ENCODE measurements at regions not wholly inside any gene's neighbourhood (a gene's known extent, or its start where the extent isn't known, plus 50 kb on each side); places are given as distances from the start of the nearest gene placed in this dataset.

GRCh38 chr16:79769928-79770243, 169.3 kb upstream of the MAF start:
- BruUV-seq (replicated peaks): no TSS peak
- POLR2A ChIA-PET: interaction anchor here (0.7 to 1.0 kb wide), 3 partner anchors 8 to 83 kb away, joined by 3 to 4 read pairs (median 3); no protein-coding TSS in a partner anchor
- H3K4me1 ChIP-seq: peaks cover 44% of the 10 kb centered on the region

GRCh38 chr16:79769270-79769927, 168.9 kb upstream of the MAF start:
- Mint-ChIP-seq H3K27ac (ENCODE audit: unreplicated experiment) (peak overlapping the region; percentile 99), H3K36me3 (ENCODE audit: insufficient read depth, unreplicated experiment) (peaks cover 14% of the 10 kb centered on the region), H3K9me3 (ENCODE audit: unreplicated experiment) (no peaks in the 10 kb centered on the region), H3K27me3 (ENCODE audit: insufficient read depth, unreplicated experiment) (no peaks in the 10 kb centered on the region), H3K4me1 (ENCODE audit: low read depth, unreplicated experiment) (peaks cover 35% of the 10 kb centered on the region), H3K4me3 (ENCODE audit: unreplicated experiment) (peak overlapping the region; percentile 88)
- Histone ChIP-seq H3K27me3 (replicated peaks; ENCODE audit: control insufficient read depth, insufficient read depth, low read length) (no peaks in the 10 kb centered on the region), H3K4me1 (peaks cover 44% of the 10 kb centered on the region), H3K36me3 (ENCODE audit: control insufficient read depth, insufficient read depth, low read length) (no peaks in the 10 kb centered on the region), H3K9me3 (no peaks in the 10 kb centered on the region), H3K4me3 (ENCODE audit: low read depth, low read length) (no peak overlapping the region)
- intact Hi-C loops (cut with micrococcal nuclease; ENCODE audit: unreplicated experiment): loop anchor here (2.0 to 5.0 kb wide), 2 partner anchors 127 to 693 kb away; no protein-coding TSS in a partner anchor
- ChIA-PET POLR2A (no interaction called here), CTCF (interaction anchor here (0.9 to 2.5 kb wide), 2 partner anchors 315 to 1529 kb away, joined by 4 to 16 read pairs; no protein-coding TSS in a partner anchor)
- TSS peak; percentile 34 for BruUV-seq (replicated peaks)
- TF ChIP-seq CTCF (IDR thresholded peaks at IDR 0.05; ENCODE audit: insufficient read depth in 1 of 2, low read depth in 1 of 2, low read length in 1 of 2, severe bottlenecking in 1 of 2, unreplicated experiment in 1 of 2): no peak
- DNase-seq: no peak

More at GRCh38 chr16:79769928-79770243, 169.3 kb upstream of the MAF start:
- intact Hi-C loops (cut with micrococcal nuclease; ENCODE audit: unreplicated experiment): loop anchor here (1.0 to 10.0 kb wide), 5 partner anchors 11 to 692 kb away; no protein-coding TSS in a partner anchor
- Mint-ChIP-seq H3K27ac (ENCODE audit: unreplicated experiment) (peak overlapping the region; percentile 99), H3K27me3 (ENCODE audit: insufficient read depth, unreplicated experiment) (no peaks in the 10 kb centered on the region), H3K4me3 (ENCODE audit: unreplicated experiment) (peak overlapping the region; percentile 88), H3K9me3 (ENCODE audit: unreplicated experiment) (no peaks in the 10 kb centered on the region), H3K4me1 (ENCODE audit: low read depth, unreplicated experiment) (peaks cover 35% of the 10 kb centered on the region), H3K36me3 (ENCODE audit: insufficient read depth, unreplicated experiment) (peaks cover 14% of the 10 kb centered on the region)
- Histone ChIP-seq H3K9me3 (no peaks in the 10 kb centered on the region), H3K4me3 (ENCODE audit: low read depth, low read length) (peak overlapping the region; percentile 41), H3K27me3 (replicated peaks; ENCODE audit: control insufficient read depth, insufficient read depth, low read length) (no peaks in the 10 kb centered on the region), H3K36me3 (ENCODE audit: control insufficient read depth, insufficient read depth, low read length) (no peaks in the 10 kb centered on the region)
- no peak for TF ChIP-seq CTCF (IDR thresholded peaks at IDR 0.05; ENCODE audit: insufficient read depth in 1 of 2, low read depth in 1 of 2, low read length in 1 of 2, severe bottlenecking in 1 of 2, unreplicated experiment in 1 of 2)
- CTCF ChIA-PET: interaction anchor here (0.6 to 2.5 kb wide), 7 partner anchors 18 to 1647 kb away, joined by 3 to 16 read pairs (median 4); no protein-coding TSS in a partner anchor
- DNase-seq: no peak

GRCh38 chr16:79768276-79768970, 167.9 kb upstream of the MAF start:
- H3K4me3 ChIP-seq (ENCODE audit: low read depth, low read length): no peak overlapping the region
- H3K9me3 ChIP-seq: no peaks in the 10 kb centered on the region
- intact Hi-C loops (cut with micrococcal nuclease; ENCODE audit: unreplicated experiment): loop anchor here (2.0 to 5.0 kb wide), 2 partner anchors 128 to 694 kb away; no protein-coding TSS in a partner anchor
- no peak for DNase-seq
- peak overlapping the region; percentile 47 for H3K27ac Mint-ChIP-seq (ENCODE audit: unreplicated experiment)
- peaks cover 14% of the 10 kb centered on the region for H3K36me3 Mint-ChIP-seq (ENCODE audit: insufficient read depth, unreplicated experiment)
- no peaks in the 10 kb centered on the region for H3K27me3 ChIP-seq (replicated peaks; ENCODE audit: control insufficient read depth, insufficient read depth, low read length)
- TF ChIP-seq CTCF (IDR thresholded peaks at IDR 0.05; ENCODE audit: insufficient read depth in 1 of 2, low read depth in 1 of 2, low read length in 1 of 2, severe bottlenecking in 1 of 2, unreplicated experiment in 1 of 2): no peak
- peaks cover 44% of the 10 kb centered on the region for H3K4me1 ChIP-seq
- no peaks in the 10 kb centered on the region for H3K36me3 ChIP-seq (ENCODE audit: control insufficient read depth, insufficient read depth, low read length)
- ChIA-PET CTCF (interaction anchor here (0.5 to 2.5 kb wide), 5 partner anchors 10 to 316 kb away, joined by 3 to 16 read pairs (median 7); no protein-coding TSS in a partner anchor), POLR2A (interaction anchor here (0.5 kb wide), 1 partner anchor 310 kb away, joined by 4 read pairs; no protein-coding TSS in a partner anchor)
- H3K27me3 Mint-ChIP-seq (ENCODE audit: insufficient read depth, unreplicated experiment): no peaks in the 10 kb centered on the region
- peak overlapping the region; percentile 88 for H3K4me3 Mint-ChIP-seq (ENCODE audit: unreplicated experiment)
- peaks cover 35% of the 10 kb centered on the region for H3K4me1 Mint-ChIP-seq (ENCODE audit: low read depth, unreplicated experiment)
- no TSS peak for BruUV-seq (replicated peaks)
- no peaks in the 10 kb centered on the region for H3K9me3 Mint-ChIP-seq (ENCODE audit: unreplicated experiment)

Data from Caco-2 (cell line).